Inflammatory macrophage (primary cell): ENCODE measurements at regions not wholly inside any gene's neighbourhood (a gene's known extent, or its start where the extent isn't known, plus 50 kb on each side); places are given as distances from the start of the nearest gene placed in this dataset.
A peak's percentile ranks its signal among the peaks of the same experiment; 100 is the strongest.

Experiments used
- DNase-seq, 2 donors: peaks; one replicate each; pipeline ENCODE4 v3.0.0-alpha.2; 2020 to 2022

DNA sequence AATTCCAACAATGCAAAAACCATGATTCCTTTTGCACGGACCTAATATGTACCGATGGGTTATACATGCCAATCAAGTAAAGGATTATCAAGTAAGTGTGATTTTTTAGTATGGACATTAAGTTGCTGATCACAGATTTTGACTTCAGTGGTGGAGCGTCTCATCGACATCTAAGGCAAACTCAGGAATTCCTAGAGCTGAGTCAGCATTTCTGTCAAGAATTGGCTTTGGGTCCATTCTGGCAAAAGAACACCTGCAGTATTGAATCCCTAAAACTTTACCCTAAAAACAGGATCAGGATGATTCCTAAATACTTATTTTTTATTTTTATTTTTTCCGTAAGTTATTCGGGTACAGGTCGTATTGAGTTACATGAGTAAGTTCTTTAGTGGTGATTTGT lies 83.6 kb downstream of the HPGD start:
- DNase-seq = no peak

DNA sequence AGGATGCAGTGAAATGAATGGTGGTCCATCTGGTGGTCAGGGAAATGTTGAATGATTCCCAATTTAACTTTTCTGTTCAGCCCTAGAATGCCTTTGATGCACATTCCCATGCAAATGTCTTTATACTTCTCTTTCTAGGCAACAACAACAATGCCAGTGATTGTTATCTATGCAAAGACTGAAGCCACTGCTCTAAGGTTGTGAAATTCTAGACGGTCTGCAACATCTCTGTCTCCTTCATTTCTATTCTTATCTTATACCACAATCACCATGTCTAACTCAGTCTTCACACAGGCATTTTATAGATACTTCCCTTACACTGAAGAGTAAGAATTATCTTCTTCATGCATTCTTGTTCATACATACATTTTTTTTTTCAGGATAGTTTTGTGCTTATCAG lies 84.5 kb downstream of the HPGD start:
- DNase-seq = no peak

- no peak for DNase-seq
Observed at GRCh38 chr4:174437324-174437723, 85.0 kb downstream of the HPGD start.

DNA sequence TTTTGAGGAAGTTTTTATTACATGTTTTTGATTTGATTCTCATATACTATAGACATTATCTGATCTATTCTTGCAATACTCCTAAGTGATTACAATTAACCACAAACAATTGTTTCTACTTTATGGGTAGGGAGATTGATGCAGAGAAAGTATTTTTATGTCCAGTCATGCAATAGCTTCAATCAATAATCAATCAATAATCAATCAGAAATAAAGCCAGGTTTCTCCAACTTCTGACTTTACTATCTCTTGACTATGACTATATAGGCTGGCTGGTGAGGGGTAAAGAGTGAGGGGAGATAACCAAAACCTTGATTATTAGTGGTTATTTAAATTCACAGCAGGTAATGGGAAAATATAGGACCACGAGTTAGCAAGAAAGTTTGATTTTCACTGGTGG lies 85.9 kb downstream of the HPGD start:
- DNase-seq = no peak

DNA sequence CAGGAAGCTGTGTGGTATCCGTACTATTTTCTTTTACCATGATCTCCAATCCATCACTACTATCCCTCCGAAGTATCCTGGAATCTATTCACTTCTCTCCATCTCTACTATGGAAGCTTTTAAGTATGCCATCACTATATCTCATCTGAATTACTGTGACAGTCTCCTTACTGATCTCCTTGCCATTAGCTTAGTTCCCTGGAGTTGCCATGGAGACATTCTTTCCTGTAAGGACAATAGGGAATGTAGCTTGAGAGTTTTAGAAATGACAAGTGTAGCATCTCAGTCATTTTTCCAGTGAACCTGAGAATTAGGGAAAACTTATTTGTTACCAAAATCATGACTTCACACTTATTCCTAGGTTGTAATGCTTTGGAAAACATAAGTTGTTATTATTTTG lies 86.3 kb downstream of the HPGD start:
- no peak for DNase-seq

GRCh38 chr4:174434455-174434854 lies 87.8 kb downstream of the HPGD start:
- no peak for DNase-seq

- no peak for DNase-seq
Observed at GRCh38 chr4:174430576-174430975, 91.7 kb downstream of the HPGD start.

- DNase-seq = no peak
Observed at GRCh38 chr4:174429701-174430410, 92.4 kb downstream of the HPGD start.

DNA sequence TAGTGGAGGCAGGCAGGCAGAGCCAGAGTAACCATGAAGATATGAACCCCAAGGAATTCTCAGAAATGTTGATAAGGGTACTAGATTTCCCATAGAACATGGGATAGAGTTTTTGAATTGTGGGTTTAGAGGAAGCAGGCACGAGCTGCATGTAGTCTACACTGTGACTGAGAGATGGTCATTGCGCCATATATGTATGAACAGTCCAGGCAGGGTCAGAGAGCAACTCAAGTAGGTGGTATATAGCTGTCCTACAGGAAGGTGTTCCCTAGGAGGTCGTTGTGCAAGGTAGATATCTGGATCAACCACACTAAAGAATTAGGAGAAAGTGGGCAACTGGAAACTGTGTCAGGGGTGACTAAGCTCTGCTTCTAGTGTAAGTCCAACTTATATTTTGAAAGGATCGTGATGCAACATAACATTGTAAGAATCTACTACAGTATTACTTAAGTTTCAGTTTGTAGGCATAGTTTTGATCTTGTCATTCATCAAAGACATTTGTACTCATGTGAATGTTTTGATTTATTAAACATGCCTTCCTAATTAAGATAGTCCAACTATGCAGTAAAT lies 94.6 kb downstream of the HPGD start:
- peak; percentile 29 to 80 for DNase-seq

- no peak for DNase-seq
Observed at GRCh38 chr4:174425669-174426068, 96.6 kb downstream of the HPGD start.

DNA sequence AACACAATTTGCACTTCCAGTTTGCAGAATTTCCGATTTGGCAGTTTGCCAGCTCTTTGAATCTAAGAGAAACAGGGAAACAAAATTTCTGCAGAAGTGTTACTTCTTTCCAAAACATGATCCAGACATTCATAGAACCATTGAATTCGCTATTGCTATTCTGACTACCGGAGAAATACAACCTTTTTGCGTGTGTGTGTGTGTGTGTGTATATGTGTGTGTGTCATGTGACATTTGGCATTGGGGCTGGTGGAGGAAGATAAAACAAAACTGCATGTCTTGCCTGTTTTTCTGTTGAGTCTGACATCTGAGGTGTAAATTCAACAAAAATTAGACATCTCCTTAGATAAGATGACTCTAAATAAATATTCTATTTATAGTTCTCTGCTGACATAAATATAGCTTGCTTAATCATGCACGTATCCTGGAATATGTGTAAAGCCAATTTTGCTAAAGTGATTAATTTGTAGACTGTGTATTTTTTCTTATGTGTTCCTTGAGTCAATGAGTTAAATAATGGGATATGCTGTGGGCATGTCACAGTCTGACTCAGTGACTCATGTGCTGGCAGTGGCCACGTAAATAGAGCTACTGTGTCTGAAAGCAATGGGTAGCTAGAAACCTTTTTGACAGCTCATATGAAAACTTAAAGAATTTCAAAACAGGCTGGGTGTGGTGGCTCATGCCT lies 98.9 kb downstream of the HPGD start:
- peak; percentile 67 to 71 for DNase-seq

GRCh38 chr4:174422893-174423256 lies 99.4 kb downstream of the HPGD start:
- no peak for DNase-seq

- no peak for DNase-seq
Observed at GRCh38 chr4:174420316-174420715, 102.0 kb downstream of the HPGD start.

- no peak for DNase-seq
Observed at GRCh38 chr4:174418640-174419212, 103.6 kb downstream of the HPGD start.

DNA sequence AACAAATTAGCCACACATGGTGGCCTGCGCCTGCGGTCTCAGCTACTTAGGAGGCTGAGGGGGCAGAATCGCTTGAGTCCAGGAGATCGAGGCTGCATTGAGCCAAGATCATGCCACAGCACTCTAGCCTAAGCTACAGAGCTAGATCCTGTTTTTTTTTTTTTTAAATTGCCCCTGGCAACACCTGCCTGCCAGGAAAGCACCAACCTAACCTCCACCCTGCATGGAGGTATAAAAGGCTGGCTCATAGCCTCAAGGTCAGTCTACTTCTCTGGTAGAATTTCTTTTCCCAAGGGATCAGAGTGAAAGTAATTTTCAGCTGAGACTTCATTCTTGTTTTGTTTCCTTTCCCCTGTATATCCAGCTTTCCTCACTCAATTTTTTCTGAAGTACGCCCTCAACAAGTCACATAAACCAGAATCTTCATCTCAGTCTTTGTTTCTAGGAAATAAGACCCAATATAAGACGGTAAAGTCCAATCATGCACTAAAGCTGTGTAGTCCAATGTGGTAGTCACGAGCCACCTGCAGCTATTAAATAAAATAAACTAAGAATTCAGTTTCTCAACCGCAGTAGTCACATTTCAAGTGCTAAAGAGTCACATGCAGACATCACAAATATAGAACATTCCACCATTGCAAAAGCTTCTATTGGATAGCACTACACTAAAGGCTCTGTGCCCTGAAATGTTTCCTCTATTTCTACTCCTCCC lies 113.3 kb downstream of the HPGD start:
- DNase-seq = no peak

DNA sequence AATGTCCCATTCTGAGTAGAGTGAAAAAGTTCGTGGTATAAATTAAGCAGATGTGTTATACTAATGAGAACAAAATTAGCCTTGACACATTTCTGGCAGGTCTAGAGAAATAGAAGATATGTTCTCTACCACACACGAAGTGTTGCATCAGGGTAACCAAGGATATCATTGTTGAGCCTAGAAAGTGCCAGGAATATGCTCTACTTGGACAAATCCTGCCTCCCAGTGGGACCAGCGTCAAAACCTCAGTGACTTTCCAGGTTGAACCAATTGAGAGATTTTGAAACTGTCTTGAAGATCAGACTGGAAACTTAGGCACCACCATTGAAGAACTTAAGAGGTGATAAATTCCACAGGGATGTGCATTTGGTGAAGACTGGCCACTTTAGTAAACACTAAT lies 115.9 kb downstream of the HPGD start:
- DNase-seq = no peak

GRCh38 chr4:174405923-174406322 lies 116.4 kb downstream of the HPGD start:
- DNase-seq = no peak

GRCh38 chr4:174404677-174405076 lies 117.6 kb downstream of the HPGD start:
- no peak for DNase-seq

DNA sequence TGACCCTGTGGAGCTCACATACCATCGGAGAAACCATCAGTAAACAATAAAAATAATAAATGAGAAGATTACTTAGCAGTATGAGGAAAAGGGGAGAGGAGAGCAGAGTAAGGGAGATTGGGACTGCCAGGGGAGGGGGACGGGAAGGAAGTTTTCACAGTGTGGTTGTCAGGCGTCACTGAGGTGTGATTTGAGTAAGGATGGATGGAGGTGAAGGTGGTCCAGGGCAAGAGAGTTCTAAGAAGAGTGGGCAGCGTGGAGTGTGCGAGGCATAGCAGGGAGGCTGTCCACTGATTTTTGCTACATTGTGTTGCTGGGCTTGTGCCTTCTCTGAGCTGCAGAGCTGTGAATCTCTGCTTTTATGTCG lies 119.1 kb downstream of the HPGD start:
- no peak for DNase-seq

DNA sequence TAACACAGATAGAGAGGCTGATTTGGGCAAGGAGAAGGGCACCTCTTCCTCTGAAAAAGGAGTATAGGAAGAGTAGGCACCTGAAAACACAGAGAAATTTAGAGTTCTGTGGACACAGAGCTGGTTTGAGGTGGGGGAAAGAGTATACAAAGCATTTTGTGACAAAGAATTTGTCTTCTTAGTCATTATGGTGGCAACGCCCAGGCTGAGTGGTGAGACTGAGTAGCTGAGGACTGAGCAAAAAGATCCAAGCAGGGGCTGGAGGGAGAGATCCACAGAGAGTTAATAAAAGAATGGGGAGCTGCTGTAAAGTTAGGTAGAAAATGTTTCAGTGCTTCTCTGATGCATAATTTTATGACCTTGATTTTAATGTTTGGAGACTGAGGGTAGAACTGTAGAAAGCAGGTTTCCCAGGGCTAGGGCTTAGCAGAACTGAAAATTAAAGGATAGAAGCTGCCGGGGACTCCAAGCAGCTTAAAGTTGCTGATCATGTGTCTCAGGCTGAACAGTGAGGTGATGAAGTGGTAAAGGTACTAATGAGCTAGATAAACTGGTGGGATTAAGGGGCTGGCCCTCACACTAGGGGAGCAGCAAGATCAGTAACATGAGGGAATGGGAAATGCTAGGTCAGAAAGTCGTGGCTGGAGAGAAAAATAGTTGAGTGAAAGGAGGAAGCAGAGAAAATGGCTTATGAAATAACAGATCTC lies 118.9 kb downstream of the CEP44 start:
- DNase-seq = no peak

DNA sequence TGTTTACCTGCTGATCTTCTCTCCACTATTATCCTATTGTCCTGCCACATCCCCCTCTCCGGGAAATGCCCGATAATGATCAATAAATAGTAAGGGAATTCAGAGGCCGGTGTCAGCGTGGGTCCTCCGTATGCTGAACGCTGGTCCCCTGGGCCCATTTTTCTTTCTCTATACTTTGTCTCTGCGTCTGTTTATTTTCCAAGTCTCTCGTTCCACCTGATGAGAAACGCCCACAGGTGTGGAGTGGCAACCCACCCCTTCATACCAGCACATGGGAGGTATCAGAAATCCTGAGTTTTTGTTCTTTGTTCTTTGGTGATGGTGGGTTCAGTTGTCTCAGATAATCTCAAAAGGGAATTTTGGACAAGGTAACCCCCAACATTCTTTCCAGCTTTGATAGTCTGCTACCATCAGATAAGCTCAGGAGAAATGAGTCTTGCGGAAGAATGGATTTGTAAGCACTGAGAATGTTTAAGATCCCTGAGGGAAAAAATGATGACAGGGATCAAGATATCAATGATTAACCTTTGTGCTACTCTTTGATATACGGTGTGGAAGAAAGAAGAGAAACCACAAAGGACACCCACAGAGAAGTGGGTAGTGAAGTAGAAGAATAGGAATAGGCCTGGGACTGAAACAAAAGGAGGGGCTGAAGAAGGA lies 117.9 kb downstream of the CEP44 start:
- DNase-seq = no peak
